ENCODE measurements at regions not wholly inside any gene's neighbourhood (a gene's known extent, or its start where the extent isn't known, plus 50 kb on each side); places are given as distances from the start of the nearest gene placed in this dataset.

DNA sequence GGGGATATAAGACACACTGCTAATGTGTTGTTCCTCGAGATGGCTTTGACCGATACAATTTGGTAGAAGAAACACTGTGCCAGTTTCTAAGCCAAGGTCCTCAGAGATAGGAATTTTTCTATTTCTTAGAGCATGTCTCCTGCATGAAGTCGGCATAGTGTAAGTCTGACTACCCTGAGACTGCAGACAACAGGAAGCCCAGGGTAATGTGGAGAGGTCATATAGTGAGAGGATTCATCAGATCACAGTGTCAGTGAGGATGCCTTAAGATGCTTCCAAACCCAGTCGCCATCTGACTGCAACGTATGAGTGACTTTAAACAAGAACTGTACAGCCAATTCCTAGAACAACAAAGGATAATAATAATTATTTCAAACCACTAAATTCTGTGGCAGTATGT, 818.3 kb upstream of the GYPC start:
- Mint-ChIP-seq H3K27ac (ENCODE audit: low read depth, unreplicated experiment) (no peak overlapping the region), H3K4me3 (ENCODE audit: unreplicated experiment) (no peak overlapping the region)
- no TSS peak for BruUV-seq (replicated peaks)

DNA sequence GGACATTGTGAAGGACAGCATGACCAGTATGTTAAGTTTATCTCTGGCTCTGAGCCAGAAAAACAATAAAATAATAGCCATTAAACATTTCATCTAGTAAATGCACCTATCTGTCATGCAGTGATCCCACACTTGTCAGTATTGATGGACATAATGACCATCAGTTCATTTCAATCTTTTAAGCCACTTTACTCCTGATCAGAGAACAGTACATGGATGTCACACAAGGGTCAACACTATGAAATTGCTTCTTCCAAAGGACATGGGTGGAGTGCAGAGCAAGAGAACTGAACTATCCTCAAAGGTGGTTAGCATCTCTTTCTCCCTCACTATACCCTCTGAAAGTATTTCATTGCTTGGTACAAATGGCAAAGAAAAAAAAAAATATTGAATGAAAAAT, 816.0 kb upstream of the GYPC start:
- POLR2A ChIA-PET: no interaction called here
- CTCF ChIA-PET: no interaction called here

More for the DNA sequence above, 818.3 kb upstream of the GYPC start:
- Mint-ChIP-seq H3K27me3 (ENCODE audit: insufficient read depth, unreplicated experiment) (no peaks in the 10 kb centered on the region), H3K9me3 (ENCODE audit: unreplicated experiment) (no peaks in the 10 kb centered on the region), H3K36me3 (ENCODE audit: insufficient read depth, unreplicated experiment) (no peaks in the 10 kb centered on the region), H3K4me1 (ENCODE audit: insufficient read depth, unreplicated experiment) (no peaks in the 10 kb centered on the region)
- intact Hi-C loops (cut with micrococcal nuclease): no loop called here
- CTCF ChIA-PET: interaction anchor here (0.7 kb wide), 1 partner anchor 17 kb away, joined by 3 read pairs; no protein-coding TSS in a partner anchor
- POLR2A ChIA-PET: no interaction called here
- DNase-seq (ENCODE audit: unreplicated experiment): no peak
- TF ChIP-seq, protein P1, sequence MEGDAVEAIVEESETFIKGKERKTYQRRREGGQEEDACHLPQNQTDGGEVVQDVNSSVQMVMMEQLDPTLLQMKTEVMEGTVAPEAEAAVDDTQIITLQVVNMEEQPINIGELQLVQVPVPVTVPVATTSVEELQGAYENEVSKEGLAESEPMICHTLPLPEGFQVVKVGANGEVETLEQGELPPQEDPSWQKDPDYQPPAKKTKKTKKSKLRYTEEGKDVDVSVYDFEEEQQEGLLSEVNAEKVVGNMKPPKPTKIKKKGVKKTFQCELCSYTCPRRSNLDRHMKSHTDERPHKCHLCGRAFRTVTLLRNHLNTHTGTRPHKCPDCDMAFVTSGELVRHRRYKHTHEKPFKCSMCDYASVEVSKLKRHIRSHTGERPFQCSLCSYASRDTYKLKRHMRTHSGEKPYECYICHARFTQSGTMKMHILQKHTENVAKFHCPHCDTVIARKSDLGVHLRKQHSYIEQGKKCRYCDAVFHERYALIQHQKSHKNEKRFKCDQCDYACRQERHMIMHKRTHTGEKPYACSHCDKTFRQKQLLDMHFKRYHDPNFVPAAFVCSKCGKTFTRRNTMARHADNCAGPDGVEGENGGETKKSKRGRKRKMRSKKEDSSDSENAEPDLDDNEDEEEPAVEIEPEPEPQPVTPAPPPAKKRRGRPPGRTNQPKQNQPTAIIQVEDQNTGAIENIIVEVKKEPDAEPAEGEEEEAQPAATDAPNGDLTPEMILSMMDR (IDR thresholded peaks at IDR 0.05; ENCODE audit: unreplicated experiment): no peak

DNA sequence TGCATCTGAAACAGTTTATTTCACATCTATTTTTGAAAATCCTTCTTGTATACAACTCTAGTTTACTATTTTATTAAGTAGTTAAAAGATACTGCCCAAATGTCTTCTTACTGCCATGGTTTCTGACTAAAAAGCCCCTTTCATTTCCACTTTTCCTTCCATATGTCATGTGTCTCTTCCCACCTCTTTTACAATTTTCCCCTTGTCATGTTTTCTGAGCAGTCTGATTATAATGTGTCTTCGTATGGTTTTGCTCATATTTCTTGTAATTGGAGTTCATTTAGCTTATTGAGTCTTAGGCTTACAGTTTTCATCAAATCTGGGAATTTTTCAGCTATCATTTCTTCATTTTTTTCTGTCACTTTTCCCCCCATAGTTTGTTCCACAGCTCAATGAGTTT, 813.9 kb upstream of the GYPC start:
- H3K36me3 Mint-ChIP-seq (ENCODE audit: insufficient read depth, unreplicated experiment): no peaks in the 10 kb centered on the region
- H3K4me1 Mint-ChIP-seq (ENCODE audit: insufficient read depth, unreplicated experiment): peaks cover 5% of the 10 kb centered on the region
- POLR2A ChIA-PET: no interaction called here
- no peaks in the 10 kb centered on the region for H3K27me3 Mint-ChIP-seq (ENCODE audit: insufficient read depth, unreplicated experiment)
- TF ChIP-seq, protein P1 (IDR thresholded peaks at IDR 0.05; ENCODE audit: unreplicated experiment): no peak
- H3K4me3 Mint-ChIP-seq (ENCODE audit: unreplicated experiment): no peak overlapping the region
- intact Hi-C loops (cut with micrococcal nuclease): no loop called here
- peaks cover 8% of the 10 kb centered on the region for H3K9me3 Mint-ChIP-seq (ENCODE audit: unreplicated experiment)
- BruUV-seq (replicated peaks): no TSS peak
- H3K27ac Mint-ChIP-seq (ENCODE audit: low read depth, unreplicated experiment): no peak overlapping the region
- CTCF ChIA-PET: no interaction called here
- DNase-seq (ENCODE audit: unreplicated experiment): no peak

More for the DNA sequence above, 816.0 kb upstream of the GYPC start:
- no peaks in the 10 kb centered on the region for H3K9me3 Mint-ChIP-seq (ENCODE audit: unreplicated experiment)
- TF ChIP-seq, protein P1 (IDR thresholded peaks at IDR 0.05; ENCODE audit: unreplicated experiment): no peak
- H3K27ac Mint-ChIP-seq (ENCODE audit: low read depth, unreplicated experiment): no peak overlapping the region
- H3K4me3 Mint-ChIP-seq (ENCODE audit: unreplicated experiment): no peak overlapping the region
- no peak for DNase-seq (ENCODE audit: unreplicated experiment)
- no peaks in the 10 kb centered on the region for H3K36me3 Mint-ChIP-seq (ENCODE audit: insufficient read depth, unreplicated experiment)
- intact Hi-C loops (cut with micrococcal nuclease): no loop called here
- H3K27me3 Mint-ChIP-seq (ENCODE audit: insufficient read depth, unreplicated experiment): no peaks in the 10 kb centered on the region
- H3K4me1 Mint-ChIP-seq (ENCODE audit: insufficient read depth, unreplicated experiment): no peaks in the 10 kb centered on the region
- no TSS peak for BruUV-seq (replicated peaks)

DNA sequence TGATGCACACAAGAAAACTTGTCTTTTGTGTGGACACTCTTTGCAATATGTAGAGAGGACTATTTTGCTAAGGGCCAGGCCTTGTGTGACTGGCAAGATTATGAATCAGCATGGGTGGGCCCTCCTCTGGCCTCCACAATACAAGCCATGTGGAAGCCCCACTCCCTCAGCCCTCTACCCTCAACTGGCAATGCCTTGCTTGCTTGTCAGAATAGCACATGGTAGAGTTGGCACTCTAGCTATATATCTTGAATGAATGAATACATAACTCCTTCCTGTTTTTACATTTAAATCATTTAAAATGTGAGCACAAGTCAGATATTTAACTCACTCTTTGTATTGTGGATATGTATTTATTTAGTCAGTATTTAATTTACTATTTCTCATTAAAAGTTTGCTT, 805.4 kb upstream of the GYPC start:
- Mint-ChIP-seq H3K36me3 (ENCODE audit: insufficient read depth, unreplicated experiment) (no peaks in the 10 kb centered on the region), H3K27me3 (ENCODE audit: insufficient read depth, unreplicated experiment) (no peaks in the 10 kb centered on the region), H3K27ac (ENCODE audit: low read depth, unreplicated experiment) (no peak overlapping the region), H3K9me3 (ENCODE audit: unreplicated experiment) (peaks cover 14% of the 10 kb centered on the region), H3K4me1 (ENCODE audit: insufficient read depth, unreplicated experiment) (peaks cover 5% of the 10 kb centered on the region), H3K4me3 (ENCODE audit: unreplicated experiment) (no peak overlapping the region)
- POLR2A ChIA-PET: no interaction called here
- DNase-seq (ENCODE audit: unreplicated experiment): no peak
- CTCF ChIA-PET: no interaction called here
- BruUV-seq (replicated peaks): no TSS peak
- intact Hi-C loops (cut with micrococcal nuclease): no loop called here
- TF ChIP-seq, protein P1 (IDR thresholded peaks at IDR 0.05; ENCODE audit: unreplicated experiment): no peak

All from MCF 10A (cell line).